ENCODE measurements at regions not wholly inside any gene's neighbourhood (a gene's known extent, or its start where the extent isn't known, plus 50 kb on each side); places are given as distances from the start of the nearest gene placed in this dataset.

GRCh38 chr5:125100342-125100741, 353.9 kb upstream of the ZNF608 start:
- Mint-ChIP-seq H3K9me3 (peaks cover 8% of the 10 kb centered on the region; the same call in 1 of the 2 replicates), H3K27me3 (ENCODE audit: insufficient read depth) (no peaks in the 10 kb centered on the region), H3K4me3 (no peak overlapping the region), H3K27ac (no peak overlapping the region), H3K36me3 (ENCODE audit: low read depth) (peaks cover 15% of the 10 kb centered on the region), H3K4me1 (ENCODE audit: low read depth) (peaks cover 3% of the 10 kb centered on the region; the same call in 1 of the 2 replicates)
- DNase-seq: no peak
- TF ChIP-seq CTCF (IDR thresholded peaks at IDR 0.05): no peak

- no peak overlapping the region for H3K27ac Mint-ChIP-seq
- no peaks in the 10 kb centered on the region for H3K4me1 Mint-ChIP-seq (ENCODE audit: low read depth)
- peaks cover 9% of the 10 kb centered on the region for H3K36me3 Mint-ChIP-seq (ENCODE audit: low read depth)
- TF ChIP-seq CTCF (IDR thresholded peaks at IDR 0.05): no peak
- H3K4me3 Mint-ChIP-seq: no peak overlapping the region
- DNase-seq: no peak
- H3K9me3 Mint-ChIP-seq: peaks cover 8% of the 10 kb centered on the region; the same call in 1 of the 2 replicates
- H3K27me3 Mint-ChIP-seq (ENCODE audit: insufficient read depth): no peaks in the 10 kb centered on the region
These were observed 354.5 kb upstream of the ZNF608 start for GRCh38 chr5:125100951-125101350.

GRCh38 chr5:125103459-125103858, 357.0 kb upstream of the ZNF608 start:
- no peak for TF ChIP-seq CTCF (IDR thresholded peaks at IDR 0.05)

GRCh38 chr5:125106271-125106670, 359.8 kb upstream of the ZNF608 start:
- Mint-ChIP-seq H3K27ac (no peak overlapping the region), H3K36me3 (ENCODE audit: low read depth) (no peaks in the 10 kb centered on the region), H3K9me3 (no peaks in the 10 kb centered on the region), H3K4me3 (no peak overlapping the region), H3K27me3 (ENCODE audit: insufficient read depth) (no peaks in the 10 kb centered on the region; the same call in 1 of the 2 replicates), H3K4me1 (ENCODE audit: low read depth) (no peaks in the 10 kb centered on the region)
- TF ChIP-seq CTCF (IDR thresholded peaks at IDR 0.05): no peak
- DNase-seq: no peak

More at GRCh38 chr5:125103459-125103858, 357.0 kb upstream of the ZNF608 start:
- Mint-ChIP-seq H3K27ac (no peak overlapping the region), H3K27me3 (ENCODE audit: insufficient read depth) (no peaks in the 10 kb centered on the region; the same call in 1 of the 2 replicates), H3K4me3 (no peak overlapping the region), H3K9me3 (no peaks in the 10 kb centered on the region), H3K4me1 (ENCODE audit: low read depth) (no peaks in the 10 kb centered on the region), H3K36me3 (ENCODE audit: low read depth) (no peaks in the 10 kb centered on the region)
- no peak for DNase-seq

GRCh38 chr5:125106881-125107280, 360.4 kb upstream of the ZNF608 start:
- Mint-ChIP-seq H3K9me3 (no peaks in the 10 kb centered on the region), H3K4me3 (no peak overlapping the region), H3K27ac (no peak overlapping the region), H3K36me3 (ENCODE audit: low read depth) (no peaks in the 10 kb centered on the region), H3K4me1 (ENCODE audit: low read depth) (peaks cover 6% of the 10 kb centered on the region), H3K27me3 (ENCODE audit: insufficient read depth) (no peaks in the 10 kb centered on the region; the same call in 1 of the 2 replicates)
- DNase-seq: no peak
- no peak for TF ChIP-seq CTCF (IDR thresholded peaks at IDR 0.05)

- no peak for TF ChIP-seq CTCF (IDR thresholded peaks at IDR 0.05)
- Mint-ChIP-seq H3K27ac (no peak overlapping the region), H3K4me1 (ENCODE audit: low read depth) (peaks cover 26% of the 10 kb centered on the region), H3K36me3 (ENCODE audit: low read depth) (no peaks in the 10 kb centered on the region), H3K4me3 (no peak overlapping the region), H3K9me3 (no peaks in the 10 kb centered on the region), H3K27me3 (ENCODE audit: insufficient read depth) (no peaks in the 10 kb centered on the region; the same call in 1 of the 2 replicates)
- DNase-seq: no peak
These were observed 362.9 kb upstream of the ZNF608 start for GRCh38 chr5:125109293-125109692.

All from HFFc6 (cell line).